Choroid plexus epithelial cell (primary cell): ENCODE measurements at regions not wholly inside any gene's neighbourhood (a gene's known extent, or its start where the extent isn't known, plus 50 kb on each side); places are given as distances from the start of the nearest gene placed in this dataset.
"Not testable (repeated sequence)": the region's sequence is repeated elsewhere in the genome, so short reads cannot be mapped to it uniquely, and the experiment has no call there.

Experiments
- DNase-seq: peaks from one replicate; pipeline ENCODE4 v3.0.0-alpha.2; 2010; ENCODE audit warnings: low read depth
- H3K4me3 ChIP-seq: 2 replicates; pipeline ENCODE4 v1.5.1; 2011; ENCODE audit warnings: low read depth, mild to moderate bottlenecking, control low read depth, low read length, moderate library complexity
- CTCF ChIP-seq: conservative IDR thresholded peaks from 2 replicates; pipeline ENCODE4 v1.5.1; 2011; ENCODE audit warnings: low read depth, mild to moderate bottlenecking, control low read depth, inconsistent platforms, low read length, moderate library complexity

- no peak overlapping the region for H3K4me3 ChIP-seq
- DNase-seq = no peak
- no peak for TF ChIP-seq CTCF
Measured at GRCh38 chr18:73681912-73682311, 465.7 kb downstream of the FBXO15 start.

GRCh38 chr18:73681398-73681797 is 466.2 kb downstream of the FBXO15 start:
- DNase-seq = no peak
- H3K4me3 ChIP-seq = no peak overlapping the region
- TF ChIP-seq CTCF = no peak

- DNase-seq = peak; percentile 58
- TF ChIP-seq CTCF = no peak
- no peak overlapping the region for H3K4me3 ChIP-seq
Measured at GRCh38 chr18:73679941-73680712, 467.5 kb downstream of the FBXO15 start.

GRCh38 chr18:73677450-73677849 is 470.2 kb downstream of the FBXO15 start:
- H3K4me3 ChIP-seq = no peak overlapping the region
- TF ChIP-seq CTCF = no peak
- peak; percentile 80 for DNase-seq

GRCh38 chr18:73674125-73674865 is 473.3 kb downstream of the FBXO15 start:
- no peak overlapping the region for H3K4me3 ChIP-seq
- TF ChIP-seq CTCF = no peak
- DNase-seq = no peak

GRCh38 chr18:73671480-73671879 is 476.2 kb downstream of the FBXO15 start:
- DNase-seq, H3K4me3 ChIP-seq: not testable (repeated sequence)

GRCh38 chr18:73670524-73670923 is 477.1 kb downstream of the FBXO15 start:
- TF ChIP-seq CTCF = no peak
- DNase-seq = no peak
- H3K4me3 ChIP-seq = no peak overlapping the region
